A673 (cell line): ENCODE measurements at regions not wholly inside any gene's neighbourhood (a gene's known extent, or its start where the extent isn't known, plus 50 kb on each side); places are given as distances from the start of the nearest gene placed in this dataset.

Experiments
- CTCF ChIP-seq: fragments of 300-800, 200-600 bp; sonication (generic); conservative IDR thresholded peaks from 2 replicates; pipeline ENCODE4 v1.5.1; 2017; ENCODE audit warnings: low read depth, mild to moderate bottlenecking, antibody characterized with exemption, low read length, moderate library complexity, mixed read lengths
- EZH2 ChIP-seq: fragments of 200-600 bp; sonication (generic); IDR thresholded peaks from 2 replicates; pipeline ENCODE4 v1.6.1; 2017; ENCODE audit warnings: borderline replicate concordance, low read depth, mild to moderate bottlenecking, mixed read lengths, antibody characterized with exemption, low read length; ENCODE audit not compliant: poor library complexity, severe bottlenecking

- TF ChIP-seq CTCF (no peak), EZH2 (no peak)
Measured at GRCh38 chr5:29790281-29790680, 1403.2 kb upstream of the CDH6 start.
